ENCODE measurements at regions not wholly inside any gene's neighbourhood (a gene's known extent, or its start where the extent isn't known, plus 50 kb on each side); places are given as distances from the start of the nearest gene placed in this dataset.

DNA sequence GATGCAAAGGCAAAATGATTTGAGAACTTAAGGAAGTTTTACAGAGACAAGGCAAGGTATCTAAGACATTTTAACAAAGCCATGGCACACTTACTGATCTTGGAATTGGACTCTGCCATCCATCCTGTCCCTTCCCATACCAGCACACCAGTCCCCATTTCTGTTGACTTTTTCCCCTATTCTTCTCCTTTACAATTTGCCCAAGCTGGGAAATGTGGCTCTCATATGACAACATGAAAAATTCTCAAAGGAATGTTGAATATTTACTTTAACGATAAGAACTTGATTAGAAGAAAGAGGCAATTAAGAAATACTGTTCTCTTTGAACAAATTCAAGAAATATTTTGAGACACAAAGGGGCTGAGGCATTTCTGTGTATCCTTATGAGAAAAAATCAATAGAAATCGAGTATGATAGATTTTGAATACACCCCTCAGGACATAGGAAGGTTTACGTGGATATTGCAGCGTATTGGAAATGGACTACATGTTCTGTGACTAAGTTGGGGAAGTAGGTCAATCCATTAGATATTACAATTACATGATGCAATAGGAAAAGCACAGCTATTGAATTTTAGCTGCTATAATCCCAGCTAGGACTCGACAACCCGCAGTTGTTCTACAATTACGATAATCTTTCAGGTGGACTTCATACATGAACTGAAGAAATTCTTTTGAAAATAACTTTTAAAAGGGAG is 201.6 kb downstream of the TRIB2 start:
- Histone ChIP-seq H3K4me3 (no peak overlapping the region), H3K27me3 (replicated peaks in 1 of 2; ENCODE audit: control insufficient read depth in 2 of 2, insufficient read depth in 2 of 2, low read length in 1 of 2) (no peaks in the 10 kb centered on the region), H3K27ac (ENCODE audit: control insufficient read depth, insufficient read depth) (no peak overlapping the region), H3K9me3 (replicated peaks; ENCODE audit: control insufficient read depth, insufficient read depth, low read length) (no peaks in the 10 kb centered on the region), H3K36me3 (ENCODE audit: control insufficient read depth in 2 of 2, insufficient read depth in 2 of 2, low read length in 1 of 2) (no peaks in the 10 kb centered on the region), H3K4me2 (ENCODE audit: control insufficient read depth, insufficient read depth) (no peak overlapping the region), H2AFZ (ENCODE audit: control insufficient read depth, low read depth, low read length) (no peak overlapping the region), H4K20me1 (ENCODE audit: control insufficient read depth, insufficient read depth) (no peaks in the 10 kb centered on the region), H3K9ac (ENCODE audit: control insufficient read depth, insufficient read depth, low read length) (no peak overlapping the region), H3K79me2 (ENCODE audit: control insufficient read depth, insufficient read depth, low read length) (no peaks in the 10 kb centered on the region), H3K4me1 (ENCODE audit: control insufficient read depth, insufficient read depth, low read length) (no peaks in the 10 kb centered on the region)
- in situ Hi-C loops (cut with MboI): no loop called here
- intact Hi-C loops (cut with micrococcal nuclease; ENCODE audit: unreplicated experiment): no loop called here
- RAD21 ChIA-PET (ENCODE audit: unreplicated experiment): no interaction called here
- SMC1A ChIA-PET (ENCODE audit: uncharacterized antibody, unreplicated experiment): interaction anchor here (0.9 kb wide), 1 partner anchor 1091 kb away, joined by 5 read pairs; no protein-coding TSS in a partner anchor
- FAIRE-seq: no peak
- ATAC-seq: no peak
- POLR2A ChIA-PET: no interaction called here
- no TSS peak for BruUV-seq (replicated peaks)
- TF ChIP-seq NR2F1 (conservative IDR thresholded peaks at IDR 0.05): no peak
- TF ChIP-seq, protein P1, sequence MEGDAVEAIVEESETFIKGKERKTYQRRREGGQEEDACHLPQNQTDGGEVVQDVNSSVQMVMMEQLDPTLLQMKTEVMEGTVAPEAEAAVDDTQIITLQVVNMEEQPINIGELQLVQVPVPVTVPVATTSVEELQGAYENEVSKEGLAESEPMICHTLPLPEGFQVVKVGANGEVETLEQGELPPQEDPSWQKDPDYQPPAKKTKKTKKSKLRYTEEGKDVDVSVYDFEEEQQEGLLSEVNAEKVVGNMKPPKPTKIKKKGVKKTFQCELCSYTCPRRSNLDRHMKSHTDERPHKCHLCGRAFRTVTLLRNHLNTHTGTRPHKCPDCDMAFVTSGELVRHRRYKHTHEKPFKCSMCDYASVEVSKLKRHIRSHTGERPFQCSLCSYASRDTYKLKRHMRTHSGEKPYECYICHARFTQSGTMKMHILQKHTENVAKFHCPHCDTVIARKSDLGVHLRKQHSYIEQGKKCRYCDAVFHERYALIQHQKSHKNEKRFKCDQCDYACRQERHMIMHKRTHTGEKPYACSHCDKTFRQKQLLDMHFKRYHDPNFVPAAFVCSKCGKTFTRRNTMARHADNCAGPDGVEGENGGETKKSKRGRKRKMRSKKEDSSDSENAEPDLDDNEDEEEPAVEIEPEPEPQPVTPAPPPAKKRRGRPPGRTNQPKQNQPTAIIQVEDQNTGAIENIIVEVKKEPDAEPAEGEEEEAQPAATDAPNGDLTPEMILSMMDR (IDR thresholded peaks at IDR 0.05 in 2 of 3, conservative IDR thresholded peaks at IDR 0.05 in 1 of 3; ENCODE audit: control insufficient read depth in 2 of 3, extremely low read depth in 1 of 3, insufficient read depth in 1 of 3, low read depth in 3 of 3, low read length in 3 of 3): no peak
- no peak for TF ChIP-seq HDGF (IDR thresholded peaks at IDR 0.05)
- DNase-seq (ENCODE audit: low read depth, low spot score): no peak
- CTCF ChIA-PET: interaction anchor here (3.6 kb wide), 1 partner anchor 13 kb away, joined by 21 read pairs; no protein-coding TSS in a partner anchor
- 61% methylated on average over 7 of the region's 7 CpGs for WGBS (ENCODE audit: insufficient coverage, insufficient replicate concordance, low lambda C conversion rate, missing lambda C conversion rate)

DNA sequence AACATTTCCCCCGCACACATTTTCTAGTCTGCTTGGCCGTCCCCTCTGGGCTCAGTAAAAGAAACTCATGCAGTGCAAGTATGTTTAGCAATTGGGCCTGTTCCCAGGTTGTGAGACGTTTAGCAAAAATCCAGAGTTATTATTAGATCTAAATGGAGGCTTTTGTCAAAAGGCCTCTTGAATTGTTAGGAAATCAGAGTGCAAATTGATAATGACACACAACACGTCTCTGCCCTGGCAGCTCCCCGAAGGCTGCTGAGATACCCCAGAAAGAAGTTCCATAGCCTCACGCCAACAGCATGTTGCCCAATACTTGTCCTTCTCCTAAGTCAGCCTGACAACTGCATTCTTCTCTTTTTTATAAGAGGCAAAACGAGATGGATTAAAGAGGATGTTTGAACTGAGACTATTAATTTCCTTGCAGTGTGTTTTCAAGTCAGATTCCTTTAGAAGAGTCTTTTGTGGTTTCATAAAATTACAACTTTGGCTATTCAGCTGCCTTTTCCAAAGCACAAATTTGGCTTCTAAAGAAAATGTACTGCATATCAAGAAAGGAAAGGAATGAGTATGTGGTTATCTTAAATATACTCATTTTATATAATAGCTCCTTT is 202.2 kb downstream of the TRIB2 start:
- Histone ChIP-seq H2AFZ (ENCODE audit: control insufficient read depth, low read depth, low read length) (no peak overlapping the region), H3K4me1 (ENCODE audit: control insufficient read depth, insufficient read depth, low read length) (no peaks in the 10 kb centered on the region), H3K79me2 (ENCODE audit: control insufficient read depth, insufficient read depth, low read length) (no peaks in the 10 kb centered on the region), H3K27me3 (replicated peaks in 1 of 2; ENCODE audit: control insufficient read depth in 2 of 2, insufficient read depth in 2 of 2, low read length in 1 of 2) (no peaks in the 10 kb centered on the region), H3K9ac (ENCODE audit: control insufficient read depth, insufficient read depth, low read length) (no peak overlapping the region), H3K36me3 (ENCODE audit: control insufficient read depth in 2 of 2, insufficient read depth in 2 of 2, low read length in 1 of 2) (no peaks in the 10 kb centered on the region), H3K4me3 (no peak overlapping the region), H3K9me3 (replicated peaks; ENCODE audit: control insufficient read depth, insufficient read depth, low read length) (no peaks in the 10 kb centered on the region), H3K27ac (ENCODE audit: control insufficient read depth, insufficient read depth) (no peak overlapping the region), H4K20me1 (ENCODE audit: control insufficient read depth, insufficient read depth) (no peaks in the 10 kb centered on the region), H3K4me2 (ENCODE audit: control insufficient read depth, insufficient read depth) (no peak overlapping the region)
- ChIA-PET CTCF (interaction anchor here (3.6 kb wide), 1 partner anchor 13 kb away, joined by 21 read pairs; no protein-coding TSS in a partner anchor), RAD21 (ENCODE audit: unreplicated experiment) (no interaction called here), SMC1A (ENCODE audit: uncharacterized antibody, unreplicated experiment) (no interaction called here), POLR2A (interaction anchor here (0.5 kb wide), 1 partner anchor 263 kb away, joined by 3 read pairs; no protein-coding TSS in a partner anchor)
- ATAC-seq (no peak), FAIRE-seq (no peak), DNase-seq (ENCODE audit: low read depth, low spot score) (no peak)
- no TSS peak for BruUV-seq (replicated peaks)
- intact Hi-C loops (cut with micrococcal nuclease; ENCODE audit: unreplicated experiment): no loop called here
- in situ Hi-C loops (cut with MboI): no loop called here
- 19% methylated on average over 7 of the region's 7 CpGs for WGBS (ENCODE audit: insufficient coverage, insufficient replicate concordance, low lambda C conversion rate, missing lambda C conversion rate)
- TF ChIP-seq MYC (IDR thresholded peaks at IDR 0.05; ENCODE audit: insufficient read depth, insufficient read length, insufficient replicate concordance, low read length, severe bottlenecking) (no peak), IRF4 (IDR thresholded peaks at IDR 0.05; ENCODE audit: low read depth, low read length) (no peak), IRF3 (IDR thresholded peaks at IDR 0.05) (no peak), ELK1 (IDR thresholded peaks at IDR 0.05; ENCODE audit: low read depth, low read length) (no peak), SREBF1 (IDR thresholded peaks at IDR 0.05; ENCODE audit: low read length) (no peak), NFYB (IDR thresholded peaks at IDR 0.05; ENCODE audit: insufficient read depth, low read depth, low read length) (no peak)
